Forelimb muscle (tissue), 1 donor: ENCODE measurements at regions not wholly inside any gene's neighbourhood (a gene's known extent, or its start where the extent isn't known, plus 50 kb on each side); places are given as distances from the start of the nearest gene placed in this dataset.

Experiments used
- DNase-seq: peaks from one replicate; pipeline ENCODE4 v3.0.0-alpha.2; 2013; ENCODE audit warnings: low read depth

DNA sequence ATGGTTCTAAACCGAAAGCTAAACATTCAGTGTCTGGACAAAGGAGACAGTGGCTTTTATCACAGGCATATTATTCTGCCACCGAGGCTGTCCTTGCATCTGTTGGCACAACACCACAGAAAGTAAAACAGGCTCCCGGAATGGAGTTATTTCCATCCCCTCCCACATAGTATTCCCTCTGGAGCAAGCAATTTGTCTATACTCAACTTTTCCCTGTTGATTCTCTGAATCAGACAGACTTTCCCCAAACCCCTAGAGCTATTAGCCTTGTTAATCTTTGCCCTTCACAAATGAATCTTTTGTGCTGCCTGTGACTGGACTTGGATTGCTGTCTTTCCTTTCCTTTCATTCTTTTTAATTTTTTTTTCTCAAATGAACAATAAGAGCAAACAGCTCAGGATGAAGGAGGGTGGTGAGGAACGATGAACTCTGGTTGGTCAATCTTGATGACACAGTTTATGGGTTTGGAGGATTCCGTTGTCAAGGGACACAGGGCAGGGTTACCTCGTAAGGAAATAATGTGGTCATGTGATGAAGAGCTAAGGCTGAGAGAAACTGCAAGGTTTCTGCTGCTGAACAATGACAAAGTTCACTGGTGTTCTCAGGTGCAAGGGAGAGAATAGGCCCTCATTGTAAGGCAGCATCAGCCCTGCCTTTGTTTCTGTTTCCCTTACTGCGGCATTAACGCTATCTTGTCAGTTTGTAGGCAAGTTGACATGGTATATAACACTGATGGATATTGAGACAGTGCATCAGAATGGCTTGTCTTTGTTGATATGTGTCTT is 275.0 kb upstream of the BMP2 start:
- DNase-seq: no peak

GRCh38 chr20:6490849-6491248 is 276.6 kb upstream of the BMP2 start:
- no peak for DNase-seq

- no peak for DNase-seq
These were observed 277.9 kb upstream of the BMP2 start for GRCh38 chr20:6489361-6490171.

DNA sequence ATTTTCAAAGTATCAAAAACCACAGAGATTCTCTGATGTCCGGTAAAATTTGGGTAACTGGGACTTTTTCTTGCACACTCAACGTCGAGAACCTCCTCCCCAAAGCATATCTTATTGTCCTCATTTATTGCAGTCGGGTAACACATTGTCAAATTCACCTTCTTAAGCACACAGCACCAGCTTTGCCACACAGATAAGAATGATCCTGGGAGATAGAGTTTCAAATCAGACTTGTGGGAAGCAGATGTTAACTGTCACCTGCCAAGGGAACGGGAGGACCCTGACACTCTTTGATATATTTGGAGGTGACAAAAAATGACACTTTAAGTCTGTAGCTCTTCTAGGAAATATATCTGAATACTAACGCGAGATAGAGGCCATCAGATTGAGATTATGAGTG is 282.1 kb upstream of the BMP2 start:
- no peak for DNase-seq

GRCh38 chr20:6483727-6484126 is 283.8 kb upstream of the BMP2 start:
- no peak for DNase-seq

DNA sequence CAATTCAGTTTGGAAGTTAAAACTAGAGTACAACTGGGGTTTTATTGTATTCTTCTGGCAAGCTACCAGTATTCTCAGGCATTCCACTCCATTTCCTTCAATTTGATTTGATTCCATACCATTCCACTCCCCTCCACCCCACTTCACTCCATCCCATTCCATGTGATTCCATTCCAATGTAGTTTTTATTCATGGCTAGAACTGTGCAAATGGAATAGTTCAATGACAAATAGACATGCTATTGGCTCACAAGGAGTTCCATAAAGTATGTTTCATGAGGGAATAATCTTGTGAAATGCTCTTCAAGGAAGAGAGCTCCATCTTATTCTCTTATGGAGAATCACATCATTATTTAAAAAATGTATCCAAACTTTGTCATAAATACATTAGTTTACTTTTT is 285.0 kb upstream of the BMP2 start:
- no peak for DNase-seq

- DNase-seq: no peak
These were observed 286.9 kb upstream of the BMP2 start for GRCh38 chr20:6480328-6481200.

DNA sequence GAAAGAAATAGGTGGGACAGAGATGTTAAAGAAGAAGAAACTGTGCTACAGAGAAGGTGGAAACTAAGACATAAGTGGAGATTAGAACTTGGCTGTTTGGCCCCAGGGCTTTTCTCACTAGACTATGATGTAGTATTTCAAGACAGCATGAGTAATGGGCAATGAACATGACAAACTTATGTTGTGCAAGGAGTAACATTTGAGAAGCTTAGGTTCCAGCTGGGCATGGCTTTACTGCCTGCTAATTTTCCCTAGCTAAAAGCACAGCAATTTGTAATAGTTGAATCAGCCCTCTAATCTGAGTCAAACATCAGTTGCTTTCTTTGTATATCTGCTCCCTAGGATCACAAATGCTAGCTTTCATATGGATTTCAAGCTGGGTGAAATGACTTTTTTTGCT is 294.3 kb upstream of the BMP2 start:
- no peak for DNase-seq

- no peak for DNase-seq
These were observed 295.6 kb upstream of the BMP2 start for GRCh38 chr20:6471871-6472270.

GRCh38 chr20:6471110-6471647 is 296.3 kb upstream of the BMP2 start:
- no peak for DNase-seq

DNA sequence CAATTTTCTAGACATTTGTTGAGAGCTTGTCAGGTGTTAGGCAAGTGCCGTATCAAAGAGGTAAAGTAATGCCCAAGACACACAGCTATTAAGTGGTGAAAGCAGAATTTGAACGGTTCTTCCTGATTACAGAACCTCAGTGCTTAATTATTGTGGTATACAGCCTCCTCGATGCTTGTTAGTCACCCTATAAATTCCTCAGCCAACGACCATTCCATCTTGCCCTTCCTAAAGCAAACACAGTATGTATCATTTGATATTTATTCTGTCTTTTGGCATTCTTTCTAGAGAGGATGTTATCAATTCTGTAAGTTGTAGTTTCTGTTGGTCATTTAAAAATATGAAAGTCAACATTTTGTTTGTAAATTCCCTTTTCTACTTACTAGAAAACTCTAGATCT is 297.8 kb upstream of the BMP2 start:
- no peak for DNase-seq

DNA sequence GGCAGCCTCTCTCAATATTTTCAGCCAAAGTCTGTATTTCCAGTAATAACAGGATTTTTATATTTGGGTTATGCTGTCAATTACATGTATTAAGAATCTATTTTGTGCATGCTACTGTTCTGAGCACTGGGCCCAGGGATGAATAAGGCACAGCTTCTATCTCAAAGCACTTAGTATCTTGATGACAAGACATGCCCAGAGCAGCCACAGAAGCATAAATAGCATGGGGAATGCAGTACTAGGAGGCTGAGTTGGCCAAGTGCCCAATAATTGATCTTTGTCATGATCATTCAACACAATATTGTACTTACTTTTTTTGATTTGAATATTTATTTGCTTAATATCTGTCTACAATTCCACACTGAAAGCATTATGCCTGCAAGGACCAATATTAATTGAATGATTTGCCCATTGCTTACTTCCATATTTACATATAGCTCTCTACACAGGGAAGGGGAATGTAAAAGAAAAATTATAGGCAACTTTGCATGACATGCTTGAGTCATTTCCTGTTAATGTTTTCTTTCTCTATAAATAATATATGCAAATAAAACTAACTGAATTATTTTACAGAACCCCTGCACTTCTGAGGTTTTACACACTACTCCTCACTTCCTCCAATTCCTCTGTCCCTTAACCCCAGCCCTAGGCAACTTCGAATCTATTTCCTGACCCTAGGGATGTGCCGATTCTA is 298.9 kb upstream of the BMP2 start:
- DNase-seq: no peak

DNA sequence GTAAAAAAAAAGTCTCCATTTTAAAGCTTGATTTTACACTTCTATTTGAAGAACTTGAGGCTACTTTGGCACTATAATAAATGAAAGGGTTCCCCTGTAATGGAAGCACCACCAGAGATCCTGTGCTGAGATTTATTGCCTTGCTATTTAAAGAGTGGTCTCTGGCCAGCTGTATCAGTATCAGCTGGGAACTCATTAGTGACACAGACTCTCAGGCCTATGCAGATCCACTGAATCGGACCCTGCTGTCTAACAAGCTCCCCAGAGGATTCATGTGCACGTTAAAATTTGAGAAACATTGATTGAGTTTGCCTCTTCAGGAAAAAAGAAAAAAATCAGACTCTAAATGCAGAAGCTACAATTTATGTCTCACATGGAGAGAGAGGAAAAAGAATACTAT is 299.9 kb upstream of the BMP2 start:
- DNase-seq: no peak

DNA sequence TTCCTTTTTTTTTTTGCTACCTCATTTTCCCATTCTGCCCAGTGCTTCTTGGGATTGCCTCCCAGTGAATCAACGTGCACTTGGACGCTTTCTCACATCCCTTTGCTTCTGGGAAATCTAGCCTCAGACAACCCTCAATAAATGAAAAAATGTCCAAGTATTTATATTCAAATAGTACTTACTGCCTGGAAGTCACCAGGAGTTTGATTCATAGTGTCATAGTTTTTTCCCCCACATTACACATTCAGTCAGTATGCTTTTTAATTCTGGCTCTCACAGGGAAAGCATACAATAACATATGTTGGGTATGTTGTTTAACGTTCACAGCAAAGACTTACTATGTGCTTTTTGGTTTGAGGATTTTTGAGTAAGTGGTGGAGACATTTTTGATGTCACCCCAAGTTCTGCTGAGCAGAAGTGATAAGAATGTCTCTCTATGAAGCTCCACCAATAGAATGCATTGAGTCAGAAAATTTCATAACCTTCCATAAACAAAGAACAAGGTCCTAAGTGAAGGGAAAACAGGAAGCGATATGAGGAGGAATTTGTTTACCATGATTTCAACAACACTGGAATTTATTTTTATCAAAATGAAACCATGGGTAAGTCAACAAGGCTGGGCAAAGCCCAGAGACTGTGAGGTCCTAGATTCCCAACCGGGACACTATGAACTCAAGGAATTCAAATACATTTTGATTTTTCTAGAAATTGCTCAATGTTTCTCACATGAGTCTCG is 301.2 kb upstream of the BMP2 start:
- no peak for DNase-seq

DNA sequence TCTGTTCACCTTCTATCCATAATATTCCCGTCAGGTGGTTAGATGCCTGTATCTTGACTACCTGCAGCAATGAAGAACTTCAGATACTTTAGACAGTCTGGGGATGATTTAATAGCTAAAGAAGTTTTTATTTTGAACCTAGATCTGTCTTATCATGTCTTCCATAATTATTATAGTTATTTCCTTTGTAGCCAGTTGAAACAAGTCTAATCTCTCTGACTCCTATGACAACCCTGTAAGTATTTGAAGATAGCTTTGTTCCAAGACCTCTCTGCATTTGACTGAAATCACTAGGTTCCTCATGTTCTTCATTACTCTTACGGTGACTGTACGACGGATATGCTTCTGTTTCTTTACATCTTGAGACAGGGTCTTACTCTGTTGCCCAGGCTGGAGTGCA is 316.6 kb upstream of the BMP2 start:
- no peak for DNase-seq

- no peak for DNase-seq
These were observed 317.6 kb upstream of the FERMT1 start for GRCh38 chr20:6440443-6440799.

GRCh38 chr20:6439737-6440442 is 317.1 kb upstream of the FERMT1 start:
- DNase-seq: no peak

- DNase-seq: no peak
These were observed 311.3 kb upstream of the FERMT1 start for GRCh38 chr20:6434131-6434530.

DNA sequence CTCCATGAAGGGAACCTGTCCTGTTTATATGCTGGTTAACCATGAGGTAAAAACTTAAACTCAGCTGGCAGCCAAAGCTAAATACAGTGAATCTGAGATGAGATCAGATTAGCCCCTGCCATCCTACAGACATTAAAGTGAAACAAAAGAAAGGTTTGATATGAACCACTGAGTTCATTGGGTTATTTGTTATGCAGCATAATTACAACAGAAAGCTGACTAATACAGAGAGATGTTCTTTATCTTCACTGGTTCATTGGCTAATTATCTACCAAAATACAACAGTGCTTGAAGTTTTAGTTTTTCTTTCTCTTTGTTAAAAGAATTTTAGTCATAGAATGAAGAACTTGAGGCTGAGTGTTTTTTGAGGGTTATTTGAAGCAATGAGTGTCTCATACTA is 307.6 kb upstream of the FERMT1 start:
- no peak for DNase-seq

GRCh38 chr20:6426287-6426891 is 303.6 kb upstream of the FERMT1 start:
- DNase-seq: no peak
